GM13977 (cell line): ENCODE measurements at regions not wholly inside any gene's neighbourhood (a gene's known extent, or its start where the extent isn't known, plus 50 kb on each side); places are given as distances from the start of the nearest gene placed in this dataset.

ENCODE experiments used
- DNase-seq: peaks from one replicate; pipeline ENCODE4 v3.0.0; 2012; ENCODE audit warnings: low spot score
- CTCF ChIP-seq: IDR thresholded peaks from 2 replicates; pipeline ENCODE4 v1.5.1; 2012; ENCODE audit warnings: mild to moderate bottlenecking, control low read depth; ENCODE audit not compliant: insufficient read depth; ENCODE audit errors: extremely low read depth, missing control alignments
- in situ Hi-C: fragments of 300-500 bp; cut with MboI; formaldehyde crosslinking; loops from one replicate; pipeline ENCODE4 v1.12.0; 2022; ENCODE audit warnings: low sequenced_read_pairs, low pct_unique_long_range_greater_than_20kb, mixed read lengths, inconsistent platforms; ENCODE audit not compliant: unreplicated experiment

GRCh38 chr9:13992138-13993088 is 321.5 kb downstream of the NFIB start:
- TF ChIP-seq CTCF = no peak
- DNase-seq = no peak
- in situ Hi-C loops = no loop called here

- in situ Hi-C loops = no loop called here
- no peak for TF ChIP-seq CTCF
- DNase-seq = no peak
Observed at GRCh38 chr9:13991395-13991794, 322.5 kb downstream of the NFIB start.

GRCh38 chr9:13990994-13991393 is 322.9 kb downstream of the NFIB start:
- in situ Hi-C loops = no loop called here
- TF ChIP-seq CTCF = no peak
- DNase-seq = no peak

GRCh38 chr9:13990331-13990730 is 323.6 kb downstream of the NFIB start:
- in situ Hi-C loops = no loop called here
- no peak for TF ChIP-seq CTCF
- no peak for DNase-seq

- no peak for TF ChIP-seq CTCF
- DNase-seq = no peak
- in situ Hi-C loops = no loop called here
Observed at GRCh38 chr9:13988944-13989343, 325.0 kb downstream of the NFIB start.

- TF ChIP-seq CTCF = no peak
- no peak for DNase-seq
- in situ Hi-C loops = no loop called here
Observed at GRCh38 chr9:13983607-13984006, 330.3 kb downstream of the NFIB start.
